Eye (tissue), 1 donor: ENCODE measurements at regions not wholly inside any gene's neighbourhood (a gene's known extent, or its start where the extent isn't known, plus 50 kb on each side); places are given as distances from the start of the nearest gene placed in this dataset.
"Not testable (repeated sequence)": the region's sequence is repeated elsewhere in the genome, so short reads cannot be mapped to it uniquely, and the experiment has no call there.

ENCODE experiments used
- DNase-seq: peaks from one replicate; pipeline ENCODE4 v3.0.0-alpha.2; 2015

DNA sequence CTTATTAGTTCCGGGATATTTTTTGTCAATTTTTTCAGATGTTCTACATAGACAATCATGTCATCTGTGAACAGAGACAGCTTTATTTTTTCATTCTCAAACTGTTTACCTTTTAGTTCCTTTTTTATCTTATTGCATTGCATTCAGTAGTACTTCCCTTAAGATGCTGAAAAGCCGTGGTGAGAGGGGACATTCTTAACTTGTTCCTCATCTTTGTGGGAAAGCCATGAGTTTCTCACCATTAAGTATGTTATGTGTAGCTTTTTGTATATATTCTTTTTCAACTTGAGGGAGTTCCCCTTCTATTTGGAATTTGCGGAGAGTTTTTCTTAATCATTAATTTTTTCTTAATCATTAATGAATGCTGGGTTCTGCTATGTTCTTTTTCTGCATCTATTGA lies 1727.1 kb upstream of the SEL1L start:
- DNase-seq, result no peak

DNA sequence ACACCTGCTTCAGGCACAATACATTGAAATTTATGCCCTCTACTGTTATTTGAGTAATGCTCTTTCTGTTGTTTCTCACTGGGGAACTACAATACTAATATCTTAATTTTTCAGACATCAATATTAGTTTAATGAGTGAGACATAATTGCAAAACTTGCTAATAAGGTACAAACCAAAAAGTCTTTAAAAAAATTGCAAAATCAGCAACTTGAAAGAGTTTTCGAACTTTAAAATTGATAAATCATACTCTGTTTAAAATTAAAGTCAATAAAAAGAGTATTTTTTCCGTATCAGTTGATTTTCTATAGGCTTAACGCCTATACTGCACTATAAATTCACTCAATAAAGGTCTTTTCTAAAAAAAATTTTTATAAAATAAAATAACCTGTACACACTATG lies 1735.9 kb upstream of the SEL1L start:
- no peak for DNase-seq

DNA sequence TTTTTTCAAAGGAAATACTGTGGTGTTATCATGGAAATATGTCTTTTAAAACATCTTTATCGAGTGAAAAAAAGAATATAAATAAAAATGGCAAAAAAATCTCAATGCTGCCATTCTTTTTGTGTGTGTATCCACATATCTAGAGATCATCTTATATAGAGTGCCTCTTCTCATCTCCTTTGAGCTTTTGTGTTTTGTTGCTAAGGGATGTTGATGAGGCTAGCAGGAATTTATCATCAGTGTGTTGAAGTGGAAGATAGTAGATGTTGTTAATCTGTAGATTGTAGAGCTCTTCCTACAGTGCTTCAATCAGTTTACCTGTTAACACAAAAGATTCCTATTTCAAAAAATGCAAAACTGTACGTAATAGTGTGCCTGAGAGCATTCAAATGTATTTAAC lies 1738.0 kb upstream of the SEL1L start:
- DNase-seq, result peak; percentile 23

DNA sequence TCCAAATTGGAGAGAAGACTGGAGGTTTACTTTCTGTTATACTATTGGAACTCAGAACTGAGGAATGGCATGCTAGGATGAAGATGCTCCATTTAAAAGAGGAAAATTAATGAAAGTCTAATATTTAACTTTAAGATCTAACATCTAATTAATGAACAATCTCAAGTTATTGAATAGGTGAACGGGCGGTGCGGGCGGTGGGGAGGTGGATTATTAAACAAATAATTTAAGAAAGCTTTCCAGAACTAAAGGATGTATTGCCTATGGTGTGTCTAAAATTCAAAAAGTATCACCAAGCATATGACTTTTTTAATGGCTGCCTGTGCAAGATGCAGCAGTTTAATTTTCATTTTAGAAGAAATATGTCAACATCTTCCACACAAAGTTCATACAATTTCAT lies 1747.1 kb upstream of the SEL1L start:
- DNase-seq, result no peak

DNA sequence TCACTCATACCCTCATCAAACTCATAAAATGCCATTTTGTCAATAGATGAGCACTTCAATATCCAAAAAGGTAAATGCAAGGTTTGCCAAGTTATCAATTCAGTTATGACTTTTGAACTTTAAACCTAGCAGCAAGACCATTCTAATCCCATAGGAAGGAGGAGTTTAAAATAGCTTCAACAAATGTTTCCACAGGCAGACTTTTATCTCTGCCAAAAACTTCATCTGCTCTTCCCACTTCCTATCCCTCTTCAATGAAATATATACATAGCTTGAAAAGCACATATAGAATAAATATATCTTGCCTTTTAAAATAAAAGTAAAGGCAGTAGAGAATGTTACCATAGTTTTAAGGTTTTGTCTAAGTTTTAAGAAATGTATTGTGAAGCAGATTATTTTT lies 1749.1 kb upstream of the SEL1L start:
- DNase-seq, result no peak

GRCh38 chr14:83287300-83287699 lies 1753.6 kb upstream of the SEL1L start:
- DNase-seq, result no peak

DNA sequence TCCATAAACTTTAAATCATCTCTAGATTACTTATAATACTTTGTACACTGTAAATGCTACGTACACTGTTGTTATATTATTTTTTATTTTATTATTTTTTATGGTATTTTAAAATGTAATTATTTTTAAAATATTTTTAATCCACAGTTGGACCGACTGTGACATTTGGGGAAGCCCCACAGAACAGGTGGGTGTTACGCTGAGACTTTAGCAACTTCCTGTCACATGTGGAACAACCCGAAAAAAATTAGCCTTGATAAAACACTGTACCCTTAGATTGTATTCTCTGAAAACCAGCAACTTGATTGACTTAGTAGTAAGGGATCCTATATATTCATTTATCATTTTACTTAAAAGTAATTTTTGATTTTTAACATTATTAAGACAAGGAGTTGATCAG lies 1755.7 kb upstream of the SEL1L start:
- no peak for DNase-seq

GRCh38 chr14:83289896-83290295 lies 1756.2 kb upstream of the SEL1L start:
- DNase-seq, result no peak

DNA sequence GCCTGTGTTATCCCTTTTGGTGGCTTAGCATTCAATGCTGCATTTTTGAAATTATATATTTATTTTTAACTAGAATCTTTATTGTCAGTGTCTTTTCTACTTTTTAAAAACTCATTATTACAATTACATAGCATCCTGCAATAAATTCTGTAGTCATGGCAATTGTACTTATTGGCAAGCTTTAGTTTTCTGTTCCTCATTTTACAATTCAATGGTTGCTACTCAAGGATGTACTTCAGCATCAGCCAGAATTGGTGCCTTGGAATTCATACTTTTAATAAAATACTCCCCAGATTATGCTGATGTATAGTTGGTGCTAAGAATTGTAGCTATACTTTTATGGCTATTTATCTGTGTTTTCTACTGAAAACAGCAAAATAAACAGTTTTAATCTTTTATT lies 1756.8 kb upstream of the SEL1L start:
- DNase-seq, result no peak

DNA sequence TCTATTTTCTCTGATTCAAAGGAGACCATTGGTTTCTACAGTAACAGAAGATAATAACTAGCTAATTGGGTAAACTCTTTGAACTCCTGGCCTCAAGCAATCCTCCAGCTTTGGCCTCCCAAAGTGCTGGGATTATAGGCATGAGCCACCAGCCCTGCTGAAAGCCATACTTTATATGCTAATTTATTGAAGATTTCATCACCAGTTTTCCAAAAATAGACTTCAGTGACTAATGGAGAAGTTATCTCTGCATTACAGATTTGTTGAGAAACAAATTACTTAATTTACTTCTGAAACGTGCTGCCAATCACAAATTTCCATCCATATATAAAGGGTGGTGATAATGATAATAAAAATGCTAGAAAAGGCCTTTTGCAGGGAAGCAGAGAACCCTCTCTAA lies 1758.1 kb upstream of the SEL1L start:
- DNase-seq, result no peak

GRCh38 chr14:83294941-83295340 lies 1761.3 kb upstream of the SEL1L start:
- peak; percentile 44 for DNase-seq

DNA sequence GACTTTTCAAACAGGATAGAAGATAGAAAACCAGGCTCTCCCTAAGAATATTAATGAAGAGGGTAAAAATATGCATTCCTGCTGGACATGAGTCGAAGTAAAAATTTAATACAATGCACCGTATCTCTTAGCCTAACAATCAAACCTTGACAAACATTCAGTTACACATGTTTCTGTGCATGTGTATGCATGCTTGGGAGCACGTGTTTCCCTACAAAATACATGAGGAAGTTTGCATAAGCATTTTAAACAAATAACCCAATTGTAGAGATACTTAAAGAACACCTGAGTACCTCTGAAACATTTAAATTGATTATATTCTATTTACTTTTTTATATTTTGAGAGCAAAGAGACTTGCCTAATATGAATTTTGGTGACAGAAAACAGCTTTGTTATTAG lies 1763.7 kb upstream of the SEL1L start:
- DNase-seq, result no peak

DNA sequence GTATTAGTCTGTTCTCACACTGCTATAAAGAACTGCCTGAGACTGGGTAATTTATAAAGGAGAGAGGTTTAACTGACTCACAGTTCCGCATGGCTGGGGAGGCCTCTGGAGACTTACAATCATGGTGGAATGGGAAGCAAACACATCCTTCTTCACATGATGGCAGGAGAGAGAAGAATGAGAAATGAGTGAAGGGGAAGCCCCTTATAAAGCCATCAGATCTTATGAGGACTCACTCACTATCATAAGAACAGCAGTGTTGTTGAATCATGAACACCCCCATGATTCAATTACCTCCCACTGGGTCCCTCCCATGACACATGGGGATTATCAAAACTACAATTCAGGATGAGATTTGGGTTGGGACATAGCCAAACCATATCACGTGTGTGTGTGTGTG lies 1764.4 kb upstream of the SEL1L start:
- not testable (repeated sequence) for DNase-seq

DNA sequence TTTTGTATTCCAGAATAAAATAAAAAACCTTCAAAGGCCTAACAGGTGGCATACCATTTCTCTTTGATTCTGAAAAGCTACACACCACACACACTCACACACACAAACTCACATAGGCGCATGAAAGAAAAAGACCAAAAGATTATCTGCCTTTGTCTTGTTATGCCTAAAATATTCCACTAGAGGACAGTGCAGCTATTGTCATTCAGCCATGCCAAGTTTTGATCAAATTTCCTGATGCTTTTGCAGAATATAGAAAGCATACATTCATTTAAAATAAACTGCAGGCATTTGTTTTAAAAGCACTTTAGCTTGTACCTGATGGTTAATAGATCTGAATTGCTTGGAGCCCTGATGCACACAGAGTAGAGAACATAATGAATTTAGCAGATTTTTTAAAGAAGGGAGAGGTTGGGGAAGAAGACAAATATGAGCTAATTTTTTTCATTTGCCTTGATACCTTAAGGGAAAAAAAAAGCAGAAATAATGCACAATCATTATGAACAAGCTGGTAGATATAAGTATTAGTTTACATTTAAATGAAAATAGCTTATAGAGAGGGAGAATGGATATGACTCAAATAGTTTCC lies 1766.9 kb upstream of the SEL1L start:
- peak; percentile 85 for DNase-seq

GRCh38 chr14:83301791-83302190 lies 1768.1 kb upstream of the SEL1L start:
- no peak for DNase-seq

DNA sequence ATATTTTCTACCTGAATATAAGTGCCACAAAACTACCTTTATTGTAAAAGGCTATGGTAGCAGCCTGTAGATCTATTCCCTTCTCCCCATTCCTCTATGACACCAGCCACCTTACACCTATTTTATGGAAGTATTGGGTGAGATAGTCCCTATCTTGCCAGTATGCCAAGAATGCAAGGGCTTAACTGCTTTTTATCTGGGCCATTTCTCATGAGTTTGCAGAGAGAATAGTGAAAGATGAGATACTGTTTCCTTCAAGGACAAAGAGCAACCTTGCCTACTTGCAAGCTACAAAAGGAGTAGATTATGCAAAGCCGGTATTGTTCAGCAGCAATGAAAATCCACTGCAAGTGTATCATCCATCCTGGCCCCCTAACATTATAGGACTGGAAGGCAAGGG lies 1775.6 kb upstream of the SEL1L start:
- DNase-seq, result no peak

DNA sequence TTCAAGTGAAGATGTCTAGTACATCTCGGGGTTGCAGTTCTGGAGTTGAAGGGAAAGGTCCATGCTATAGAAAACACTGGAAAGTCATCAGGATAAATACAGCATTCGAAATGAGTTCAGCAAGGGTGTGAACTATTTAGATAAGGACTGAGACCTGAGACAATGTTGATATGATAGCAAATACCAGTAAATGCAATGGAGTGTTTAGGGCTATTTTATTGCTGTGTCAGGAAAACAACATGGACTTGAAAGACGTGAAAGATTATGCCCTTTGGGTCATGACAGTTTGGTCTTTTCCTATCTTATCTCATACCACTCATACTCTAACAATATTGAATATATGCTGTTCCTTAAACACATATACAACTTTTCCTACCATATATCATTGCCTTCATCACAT lies 1776.2 kb upstream of the SEL1L start:
- no peak for DNase-seq

GRCh38 chr14:83312511-83312910 lies 1778.9 kb upstream of the SEL1L start:
- DNase-seq, result no peak

DNA sequence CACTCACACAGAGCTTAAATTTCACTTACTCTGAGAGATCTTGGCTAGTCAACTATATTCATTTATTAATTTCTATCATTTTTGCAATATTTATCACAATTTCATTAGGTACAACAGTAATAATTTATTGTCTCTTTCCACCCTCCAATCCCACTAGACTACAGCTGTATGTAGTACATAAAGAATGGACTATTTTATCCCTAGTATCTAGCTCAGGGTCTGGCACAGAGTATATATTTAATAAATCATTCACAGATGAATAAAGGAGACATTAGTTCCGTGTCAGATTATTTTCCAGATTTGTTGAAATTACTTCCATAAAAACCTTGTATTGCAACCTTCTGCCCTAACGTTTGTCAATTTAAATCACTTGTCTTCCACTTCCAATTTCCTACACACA lies 1781.1 kb upstream of the SEL1L start:
- no peak for DNase-seq

DNA sequence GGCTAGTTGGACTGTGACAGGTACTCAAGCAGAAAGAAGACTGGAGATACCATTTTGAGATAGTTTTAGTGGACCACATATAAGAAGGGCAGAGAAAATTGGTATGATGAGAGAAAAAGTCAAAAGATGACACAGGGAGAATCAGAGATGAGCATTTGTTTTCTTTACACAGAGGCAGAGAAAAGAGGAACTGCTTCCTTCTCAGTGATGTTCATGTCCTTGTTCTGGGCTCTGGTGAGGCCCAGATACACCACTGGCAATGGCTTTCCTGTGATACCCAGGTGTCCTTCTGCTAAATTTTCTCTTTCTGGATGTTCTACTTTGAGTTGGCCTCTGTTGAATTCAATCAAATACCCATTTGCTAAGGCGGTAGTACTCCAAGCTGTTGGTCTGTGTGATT lies 1782.7 kb upstream of the SEL1L start:
- DNase-seq, result no peak

- DNase-seq, result no peak
Observed at GRCh38 chr14:83320837-83321236, 1787.2 kb upstream of the SEL1L start.

DNA sequence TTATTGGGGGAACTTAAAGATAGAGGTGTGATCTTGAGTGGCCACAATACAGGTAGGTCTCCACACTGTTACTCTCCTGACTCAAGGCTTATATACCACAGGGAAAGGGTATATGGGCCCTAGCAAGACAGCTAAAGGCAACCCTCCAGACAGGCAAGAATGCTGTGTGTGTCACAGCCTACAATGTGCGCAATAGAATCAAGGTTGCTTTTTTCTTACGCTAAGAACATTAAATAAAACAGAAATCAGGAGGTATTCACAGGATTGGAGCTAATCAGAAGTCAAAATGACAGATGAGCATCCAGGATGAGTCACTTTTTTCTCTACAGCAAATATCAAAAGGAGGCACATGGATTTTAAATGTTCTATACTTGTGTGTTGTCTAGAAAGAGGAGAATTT lies 1797.9 kb upstream of the SEL1L start:
- no peak for DNase-seq

GRCh38 chr14:83342590-83342989 lies 1808.9 kb upstream of the SEL1L start:
- DNase-seq, result no peak

GRCh38 chr14:83347874-83348273 lies 1814.2 kb upstream of the SEL1L start:
- no peak for DNase-seq

- DNase-seq, result no peak
Observed at GRCh38 chr14:83355609-83356008, 1822.0 kb upstream of the SEL1L start.

DNA sequence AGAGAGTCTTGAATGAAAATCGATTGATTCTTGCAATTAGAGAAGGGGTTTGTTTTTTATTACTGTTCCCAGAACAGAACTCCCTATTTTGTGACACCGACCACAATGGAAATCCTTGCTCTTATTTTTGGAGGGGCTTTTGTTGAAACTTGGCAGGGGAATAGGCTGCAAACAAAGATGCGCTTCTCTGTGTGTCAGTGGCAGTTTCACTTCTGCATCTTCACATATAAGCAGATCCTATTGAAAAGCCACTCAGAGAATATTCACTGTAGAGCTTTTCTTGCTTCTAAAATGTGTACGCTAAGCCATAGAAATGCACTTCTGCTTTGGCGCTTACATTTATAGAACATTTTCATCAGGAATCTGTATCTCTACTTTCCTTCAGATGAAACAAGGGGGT lies 1822.4 kb upstream of the SEL1L start:
- no peak for DNase-seq
